Type B pancreatic cell (in vitro differentiated cells): ENCODE measurements at regions not wholly inside any gene's neighbourhood (a gene's known extent, or its start where the extent isn't known, plus 50 kb on each side); places are given as distances from the start of the nearest gene placed in this dataset.
"Not testable (repeated sequence)": the region's sequence is repeated elsewhere in the genome, so short reads cannot be mapped to it uniquely, and the experiment has no call there.

Source experiments
- DNase-seq: peaks from one replicate; pipeline ENCODE4 v3.0.0; 2021; ENCODE audit warnings: mixed read lengths; ENCODE audit not compliant: unreplicated experiment; ENCODE audit errors: extremely low spot score
- H3K27ac Mint-ChIP-seq: 2 replicates; pipeline ENCODE4 v1.8.0; 2021; ENCODE audit warnings: mild to moderate bottlenecking, mixed read lengths
- H3K27me3 Mint-ChIP-seq: 2 replicates; pipeline ENCODE4 v1.8.0; 2021; ENCODE audit warnings: mixed read lengths
- H3K36me3 Mint-ChIP-seq: 2 replicates; pipeline ENCODE4 v1.8.0; 2021; ENCODE audit warnings: mixed read lengths
- H3K4me1 Mint-ChIP-seq: one replicate; pipeline ENCODE4 v1.8.0; 2021; ENCODE audit warnings: mixed read lengths; ENCODE audit not compliant: unreplicated experiment
- H3K4me3 Mint-ChIP-seq: 2 replicates; pipeline ENCODE4 v1.8.0; 2021; ENCODE audit warnings: mild to moderate bottlenecking, mixed read lengths
- H3K9me3 Mint-ChIP-seq: 2 replicates; pipeline ENCODE4 v1.8.0; 2021; ENCODE audit warnings: mixed read lengths

- H3K4me1 Mint-ChIP-seq = not testable (repeated sequence)
These were observed 53.0 kb upstream of the C1QTNF3 start for GRCh38 chr5:34096033-34096432.

GRCh38 chr5:34099891-34100290, 56.9 kb upstream of the C1QTNF3 start:
- not testable (repeated sequence) for H3K4me1 Mint-ChIP-seq, H3K9me3 Mint-ChIP-seq, DNase-seq, H3K27me3 Mint-ChIP-seq, H3K27ac Mint-ChIP-seq, H3K36me3 Mint-ChIP-seq, H3K4me3 Mint-ChIP-seq

More at GRCh38 chr5:34096033-34096432, 53.0 kb upstream of the C1QTNF3 start:
- H3K36me3 Mint-ChIP-seq, H3K27me3 Mint-ChIP-seq, H3K27ac Mint-ChIP-seq, DNase-seq, H3K4me3 Mint-ChIP-seq, H3K9me3 Mint-ChIP-seq: not testable (repeated sequence)

DNA sequence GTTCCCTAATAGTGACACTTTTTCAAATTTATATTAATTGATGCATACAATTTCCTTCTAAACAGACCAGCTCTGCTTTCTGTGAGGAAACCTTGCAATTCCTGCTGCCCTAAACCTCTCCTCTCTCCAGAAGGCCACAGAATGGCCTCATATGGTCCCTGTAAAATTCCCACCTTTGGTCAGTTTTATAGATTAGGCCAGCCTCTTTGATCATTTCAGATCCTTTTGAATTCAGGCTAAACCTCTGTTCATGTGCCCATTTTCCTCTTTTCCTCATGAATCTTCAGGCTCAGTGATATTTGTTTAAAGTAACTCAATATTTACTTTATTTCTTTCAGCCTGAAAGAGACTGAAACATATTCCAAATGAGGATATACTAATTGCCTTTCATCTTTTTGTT, 58.6 kb upstream of the C1QTNF3 start:
- H3K9me3 Mint-ChIP-seq, H3K4me3 Mint-ChIP-seq, H3K4me1 Mint-ChIP-seq, H3K36me3 Mint-ChIP-seq, H3K27ac Mint-ChIP-seq, H3K27me3 Mint-ChIP-seq, DNase-seq: not testable (repeated sequence)

DNA sequence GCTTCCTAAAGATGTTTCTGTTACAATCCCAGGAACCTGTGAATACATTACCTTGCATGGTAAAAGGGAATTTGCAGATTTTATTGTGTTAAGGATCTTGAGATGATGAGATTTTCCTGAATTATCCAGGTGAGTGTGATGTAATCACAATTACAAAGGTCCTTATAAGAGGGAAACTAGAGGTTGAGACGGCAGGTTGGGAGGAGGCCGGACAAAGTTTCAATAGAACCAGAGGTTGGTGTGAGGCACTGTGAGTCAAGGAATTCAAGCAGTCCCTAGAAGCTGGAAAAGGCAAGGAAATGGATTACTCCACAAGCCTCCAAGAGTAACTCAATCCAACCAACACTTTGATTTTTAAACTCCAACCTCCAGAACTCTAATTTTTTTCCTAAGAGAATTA, 65.9 kb upstream of the C1QTNF3 start:
- H3K36me3 Mint-ChIP-seq, H3K4me1 Mint-ChIP-seq, H3K4me3 Mint-ChIP-seq, H3K27me3 Mint-ChIP-seq, DNase-seq, H3K27ac Mint-ChIP-seq, H3K9me3 Mint-ChIP-seq: not testable (repeated sequence)

- not testable (repeated sequence) for H3K4me1 Mint-ChIP-seq, H3K27me3 Mint-ChIP-seq, DNase-seq, H3K27ac Mint-ChIP-seq, H3K4me3 Mint-ChIP-seq, H3K9me3 Mint-ChIP-seq
- H3K36me3 Mint-ChIP-seq = peaks cover 13% of the 10 kb centered on the region
These were observed 81.3 kb upstream of the C1QTNF3 start for GRCh38 chr5:34124280-34124679.

DNA sequence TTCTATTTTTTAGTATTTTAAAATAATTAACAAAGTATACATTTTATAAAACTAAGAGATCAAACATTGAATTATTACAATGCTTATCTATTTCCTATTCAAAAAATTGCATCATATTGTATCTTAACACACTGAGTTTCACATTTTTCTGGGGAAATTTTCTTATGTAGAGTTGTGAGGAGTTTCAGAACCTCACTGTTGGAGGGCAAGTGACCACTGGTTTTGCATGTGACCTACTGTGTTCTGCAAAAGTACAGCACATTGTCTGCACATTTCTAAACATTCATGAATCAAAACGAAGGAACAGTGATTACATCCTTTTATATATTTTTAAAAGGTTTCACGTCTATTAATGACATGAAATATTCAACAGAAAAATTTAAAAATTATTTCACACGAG, 82.3 kb upstream of the C1QTNF3 start:
- DNase-seq, H3K27me3 Mint-ChIP-seq, H3K27ac Mint-ChIP-seq, H3K4me3 Mint-ChIP-seq, H3K9me3 Mint-ChIP-seq, H3K4me1 Mint-ChIP-seq: not testable (repeated sequence)
- peaks cover 13% of the 10 kb centered on the region for H3K36me3 Mint-ChIP-seq

DNA sequence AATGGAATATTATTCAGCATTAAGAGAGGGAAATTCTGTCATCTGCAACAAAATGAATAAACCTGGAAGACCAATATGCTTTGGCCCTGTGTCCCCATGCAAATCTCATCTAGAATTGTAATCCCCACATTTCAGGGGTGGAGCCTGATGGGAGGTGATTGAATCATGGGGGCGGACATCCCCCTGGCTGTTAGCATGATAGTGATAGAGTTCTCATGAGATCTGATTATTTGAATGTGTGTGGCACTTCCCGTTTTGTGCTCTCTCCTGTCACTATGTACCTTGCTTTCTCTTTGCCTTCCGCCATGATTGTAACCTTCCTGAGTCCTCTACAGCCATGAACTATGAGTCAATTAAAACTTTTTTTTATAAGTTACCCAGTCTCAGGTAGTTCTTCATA, 83.7 kb upstream of the C1QTNF3 start:
- H3K4me3 Mint-ChIP-seq, DNase-seq, H3K27ac Mint-ChIP-seq, H3K9me3 Mint-ChIP-seq, H3K4me1 Mint-ChIP-seq, H3K27me3 Mint-ChIP-seq, H3K36me3 Mint-ChIP-seq: not testable (repeated sequence)

- H3K9me3 Mint-ChIP-seq, H3K4me3 Mint-ChIP-seq, H3K27ac Mint-ChIP-seq, H3K4me1 Mint-ChIP-seq, H3K36me3 Mint-ChIP-seq, DNase-seq, H3K27me3 Mint-ChIP-seq: not testable (repeated sequence)
These were observed 84.8 kb upstream of the C1QTNF3 start for GRCh38 chr5:34127818-34128217.

DNA sequence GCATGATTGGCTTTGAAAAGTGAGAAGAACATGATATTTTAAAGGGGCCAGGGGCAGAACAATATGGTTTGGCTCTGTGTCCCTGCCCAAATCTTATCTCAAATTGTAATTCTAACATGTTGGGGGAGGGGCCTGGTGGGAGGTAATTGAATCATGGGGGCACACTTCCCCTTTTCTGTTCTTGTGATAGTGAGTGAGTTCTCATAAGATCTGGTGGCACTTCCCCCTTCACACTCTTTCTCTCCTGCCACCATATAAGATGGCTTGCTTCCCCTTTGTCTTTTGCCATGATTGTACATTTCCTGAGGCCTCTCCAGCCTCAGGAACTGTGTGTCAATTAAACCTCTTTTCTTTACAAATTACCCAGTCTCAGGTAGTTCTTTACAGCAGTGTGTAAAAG, 85.9 kb upstream of the C1QTNF3 start:
- H3K27me3 Mint-ChIP-seq, H3K4me1 Mint-ChIP-seq, H3K4me3 Mint-ChIP-seq, DNase-seq, H3K9me3 Mint-ChIP-seq, H3K36me3 Mint-ChIP-seq, H3K27ac Mint-ChIP-seq: not testable (repeated sequence)

GRCh38 chr5:34154988-34155387, 112.0 kb upstream of the C1QTNF3 start:
- not testable (repeated sequence) for H3K4me3 Mint-ChIP-seq, H3K27me3 Mint-ChIP-seq, DNase-seq, H3K9me3 Mint-ChIP-seq, H3K4me1 Mint-ChIP-seq, H3K36me3 Mint-ChIP-seq, H3K27ac Mint-ChIP-seq

- H3K4me1 Mint-ChIP-seq, DNase-seq, H3K4me3 Mint-ChIP-seq, H3K36me3 Mint-ChIP-seq, H3K9me3 Mint-ChIP-seq, H3K27me3 Mint-ChIP-seq, H3K27ac Mint-ChIP-seq: not testable (repeated sequence)
These were observed 113.8 kb upstream of the C1QTNF3 start for GRCh38 chr5:34156703-34157414.

- not testable (repeated sequence) for H3K27ac Mint-ChIP-seq, H3K4me3 Mint-ChIP-seq, DNase-seq, H3K36me3 Mint-ChIP-seq, H3K4me1 Mint-ChIP-seq, H3K27me3 Mint-ChIP-seq, H3K9me3 Mint-ChIP-seq
These were observed 117.9 kb upstream of the C1QTNF3 start for GRCh38 chr5:34160904-34161303.

- H3K4me1 Mint-ChIP-seq, H3K36me3 Mint-ChIP-seq, H3K4me3 Mint-ChIP-seq, H3K27ac Mint-ChIP-seq, H3K9me3 Mint-ChIP-seq, DNase-seq, H3K27me3 Mint-ChIP-seq: not testable (repeated sequence)
These were observed 128.4 kb upstream of the C1QTNF3 start for GRCh38 chr5:34171398-34171797.

GRCh38 chr5:34179453-34180190, 136.6 kb upstream of the C1QTNF3 start:
- not testable (repeated sequence) for H3K4me3 Mint-ChIP-seq
- H3K27ac Mint-ChIP-seq = peak overlapping the region; percentile 5

More at GRCh38 chr5:34179453-34180190, 136.6 kb upstream of the C1QTNF3 start:
- H3K4me1 Mint-ChIP-seq, H3K27me3 Mint-ChIP-seq, H3K9me3 Mint-ChIP-seq: not testable (repeated sequence)
- H3K36me3 Mint-ChIP-seq = peaks cover 14% of the 10 kb centered on the region
- peak; percentile 77 for DNase-seq
